ENCODE measurements at regions not wholly inside any gene's neighbourhood (a gene's known extent, or its start where the extent isn't known, plus 50 kb on each side); places are given as distances from the start of the nearest gene placed in this dataset.

GRCh38 chr4:112770114-112770513, 133.2 kb downstream of the LARP7 start:
- TF ChIP-seq CTCF (IDR thresholded peaks at IDR 0.05; ENCODE audit: extremely low read depth in 1 of 2, insufficient read depth in 1 of 2, low read depth in 1 of 2, low read length in 2 of 2) (no peak), EZH2 (IDR thresholded peaks at IDR 0.05; ENCODE audit: borderline replicate concordance, low read depth, low read length, severe bottlenecking) (no peak), POLR2AphosphoS5 (IDR thresholded peaks at IDR 0.05; ENCODE audit: insufficient read depth, low read depth, low read length) (no peak), MAX (IDR thresholded peaks at IDR 0.05; ENCODE audit: insufficient read depth, insufficient read length) (no peak)
